CD4-positive, alpha-beta T cell treated with Interleukin-1 beta for 1 hour (primary cell): ENCODE measurements at regions not wholly inside any gene's neighbourhood (a gene's known extent, or its start where the extent isn't known, plus 50 kb on each side); places are given as distances from the start of the nearest gene placed in this dataset.

ENCODE experiments used
- DNase-seq, 2 donors: peaks; one replicate each; pipeline ENCODE4 v3.0.0-alpha.2; 2020 to 2022

- DNase-seq = no peak
These were observed 182.5 kb downstream of the TEX29 start for GRCh38 chr13:111502957-111503356.

GRCh38 chr13:111503376-111503775, 182.9 kb downstream of the TEX29 start:
- DNase-seq = no peak

GRCh38 chr13:111503905-111504695, 183.7 kb downstream of the TEX29 start:
- no peak for DNase-seq

DNA sequence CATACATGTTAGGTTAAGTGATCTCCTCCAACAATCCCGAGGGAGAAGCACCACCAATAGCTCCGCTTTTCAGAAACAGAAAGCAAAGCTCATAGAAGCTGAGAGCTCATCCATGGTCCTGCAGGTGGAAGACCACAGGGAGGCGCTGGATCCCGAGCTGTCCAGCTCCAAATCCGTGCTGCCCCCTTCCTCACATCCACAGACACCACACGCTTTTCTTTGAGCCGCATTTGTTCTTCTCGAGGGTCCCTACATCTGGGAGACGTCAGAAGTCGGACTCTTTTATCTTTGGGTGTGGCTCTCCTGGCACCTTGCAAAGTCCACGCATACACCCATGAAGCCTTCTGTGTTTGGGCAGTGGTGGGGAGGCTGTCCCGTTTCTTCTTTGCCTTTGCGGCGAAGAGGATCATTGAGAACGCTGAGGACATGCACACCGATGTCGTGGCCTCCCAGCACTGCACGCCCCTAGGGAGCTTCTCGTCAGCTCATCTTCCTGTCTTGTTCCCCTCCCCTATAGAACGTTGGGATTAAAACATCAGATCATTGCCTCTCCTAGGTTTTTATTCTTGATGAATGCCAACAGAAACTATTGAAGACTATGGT, 184.8 kb downstream of the TEX29 start:
- DNase-seq = no peak

- no peak for DNase-seq
These were observed 185.7 kb downstream of the TEX29 start for GRCh38 chr13:111506125-111506524.

GRCh38 chr13:111506621-111507020, 186.2 kb downstream of the TEX29 start:
- DNase-seq = no peak

- no peak for DNase-seq
These were observed 187.9 kb downstream of the TEX29 start for GRCh38 chr13:111508164-111508870.

- DNase-seq = no peak
These were observed 188.6 kb downstream of the TEX29 start for GRCh38 chr13:111508902-111509509.

GRCh38 chr13:111510502-111511218, 190.2 kb downstream of the TEX29 start:
- no peak for DNase-seq

GRCh38 chr13:111511219-111511732, 190.8 kb downstream of the TEX29 start:
- no peak for DNase-seq

DNA sequence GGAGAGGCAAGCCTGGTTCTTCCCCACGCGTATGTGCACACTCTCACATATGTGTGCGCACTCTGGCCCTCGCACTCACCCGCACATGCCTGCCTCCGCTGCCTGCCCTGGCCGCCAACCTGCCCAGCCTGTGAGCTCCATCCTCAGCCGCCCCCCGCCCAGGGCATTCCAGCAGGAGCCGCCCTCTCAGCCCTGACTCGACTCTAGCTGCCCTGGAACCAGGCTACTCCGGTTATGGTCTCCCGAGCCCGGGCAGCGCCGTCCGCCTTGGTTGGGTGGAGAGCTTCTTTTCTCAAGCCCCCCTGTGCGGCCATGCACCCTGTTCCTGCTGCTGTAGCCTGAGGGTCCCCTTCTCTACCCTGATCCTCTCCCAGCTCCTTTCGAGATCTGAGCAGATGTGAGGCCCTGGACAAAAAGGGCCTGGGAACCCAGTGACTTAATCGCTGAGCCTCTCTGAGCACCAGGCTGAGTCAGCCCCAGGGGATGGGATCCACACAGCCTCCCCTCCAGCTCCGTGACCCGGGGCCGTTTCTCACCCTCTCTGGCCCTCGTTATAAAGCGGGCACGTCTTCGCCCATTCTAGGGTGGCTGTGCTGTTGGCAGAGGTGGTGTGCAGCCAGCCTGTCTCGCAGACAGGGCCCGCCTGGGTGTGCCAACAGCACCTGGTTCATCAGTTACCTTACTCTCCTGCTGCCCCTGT, 191.5 kb downstream of the TEX29 start:
- no peak for DNase-seq

DNA sequence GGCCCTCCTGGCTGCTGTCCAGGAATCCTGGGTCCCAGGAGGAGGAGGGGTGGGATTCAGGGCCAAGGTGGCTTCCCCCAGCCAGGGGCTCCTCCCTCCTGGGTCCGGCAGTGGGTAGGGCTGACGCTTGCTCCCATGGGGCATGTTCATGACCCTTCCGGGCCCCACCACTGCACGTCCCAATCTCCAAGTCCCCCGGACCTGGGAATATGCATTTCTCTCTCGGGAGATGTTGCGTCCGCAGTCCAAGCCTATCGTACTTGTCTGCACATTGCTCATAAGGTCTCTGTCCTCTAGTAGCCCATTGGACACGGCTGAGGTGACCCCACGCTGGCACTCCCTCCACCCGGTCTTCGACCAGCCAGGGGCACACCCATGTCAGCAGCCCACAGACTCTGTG, 192.3 kb downstream of the TEX29 start:
- DNase-seq = no peak

GRCh38 chr13:111513766-111514609, 193.5 kb downstream of the TEX29 start:
- DNase-seq = no peak

- DNase-seq = no peak
These were observed 194.3 kb downstream of the TEX29 start for GRCh38 chr13:111514610-111515306.

DNA sequence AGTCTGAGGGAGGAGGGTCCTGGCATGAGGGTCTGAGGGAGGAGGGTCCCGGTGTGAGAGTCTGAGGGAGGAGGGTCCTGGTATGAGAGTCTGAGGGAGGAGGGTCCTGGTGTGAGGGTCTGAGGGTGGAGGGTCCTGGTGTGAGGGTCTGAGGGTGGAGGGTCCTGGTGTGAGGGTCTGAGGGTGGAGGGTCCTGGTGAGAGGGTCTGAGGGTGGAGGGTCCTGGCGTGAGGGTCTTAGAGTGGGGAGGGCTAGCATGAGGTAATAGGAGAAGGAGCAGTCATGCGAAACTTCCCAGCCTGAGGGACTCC, 194.8 kb downstream of the TEX29 start:
- DNase-seq = no peak

- no peak for DNase-seq
These were observed 195.2 kb downstream of the TEX29 start for GRCh38 chr13:111515635-111516034.

GRCh38 chr13:111516712-111517640, 196.5 kb downstream of the TEX29 start:
- no peak for DNase-seq

GRCh38 chr13:111517641-111518010, 197.2 kb downstream of the TEX29 start:
- no peak for DNase-seq

- DNase-seq = no peak
These were observed 197.8 kb downstream of the TEX29 start for GRCh38 chr13:111518161-111518792.
